Psoas muscle (tissue), 7 donors: ENCODE measurements at regions not wholly inside any gene's neighbourhood (a gene's known extent, or its start where the extent isn't known, plus 50 kb on each side); places are given as distances from the start of the nearest gene placed in this dataset.

ENCODE experiments used
- ATAC-seq, 4 donors: fragments of 200-7000 bp; cut with Tn5 transposase; one replicate each; pipeline ENCODE4 v1.9.1; 2020; ENCODE audit warnings: moderate library complexity in 3 of 4, mild to moderate bottlenecking in 2 of 4
- DNase-seq, 2 donors: peaks; one replicate each; pipeline ENCODE4 v3.0.0-alpha.2; 2020
- H3K27ac ChIP-seq: fragments of 200-600 bp; one replicate; pipeline ENCODE4 v1.8.0; 2022
- H3K27me3 ChIP-seq, 3 donors: fragments of 200-600 bp in 1 of 3; one replicate each; pipeline versions ENCODE4 v1.6.1 to v1.8.0; 2013 to 2022; ENCODE audit warnings: low read length in 2 of 3, mild to moderate bottlenecking in 2 of 3, moderate library complexity in 1 of 3; ENCODE audit not compliant: insufficient read depth in 3 of 3
- H3K36me3 ChIP-seq, 2 donors: fragments of 200-600 bp in 1 of 2; one replicate each; pipeline versions ENCODE4 v1.6.1 to v1.8.0; 2013 to 2022; ENCODE audit warnings: low read depth in 1 of 2, mild to moderate bottlenecking in 1 of 2, moderate library complexity in 1 of 2; ENCODE audit not compliant: insufficient read depth in 1 of 2
- H3K4me1 ChIP-seq: fragments of 200-600 bp; one replicate; pipeline ENCODE4 v1.8.0; 2022
- H3K4me3 ChIP-seq: fragments of 200-600 bp; one replicate; pipeline ENCODE4 v1.8.0; 2022; ENCODE audit warnings: mild to moderate bottlenecking
- H3K9me3 ChIP-seq: fragments of 200-600 bp; one replicate; pipeline ENCODE4 v1.8.0; 2022
- WGBS, 3 donors: extraction: QIAGEN DNeasy Blood & Tissue Kit; methylation state at CpG; one replicate each; pipeline versions ENCODE4 v1.1.6 to v1.1.7; 2013; 5-methylcytosine and 5-hydroxymethylcytosine counted together
- intact Hi-C, 2 donors: fragments of 100-400 bp; cut with DNase I; formaldehyde crosslinking; loops; one replicate each; pipeline versions ENCODE4 v1.11.0 to v1.14.2; 2022
- TF ChIP-seq, protein P1 (sequence below): fragments of 200-600 bp; IDR thresholded peaks from one replicate; pipeline ENCODE4 v1.8.0; 2022; ENCODE audit warnings: antibody characterized with exemption
- donor health status: healthy with polysubstance abuse.
- donor health status: DM: no; HTN: no; CAD: no; lungs with moderate emphysema.
- donor health status: Bipolar disorder and iron deficiency.
- donor health status: healthy.
- donor health status: DM: yes; HTN: yes; CAD: no.
- donor health status: DM: no; HTN: no; CAD: no.
- donor health status: DM: yes; HTN: yes; CAD: no.

DNA sequence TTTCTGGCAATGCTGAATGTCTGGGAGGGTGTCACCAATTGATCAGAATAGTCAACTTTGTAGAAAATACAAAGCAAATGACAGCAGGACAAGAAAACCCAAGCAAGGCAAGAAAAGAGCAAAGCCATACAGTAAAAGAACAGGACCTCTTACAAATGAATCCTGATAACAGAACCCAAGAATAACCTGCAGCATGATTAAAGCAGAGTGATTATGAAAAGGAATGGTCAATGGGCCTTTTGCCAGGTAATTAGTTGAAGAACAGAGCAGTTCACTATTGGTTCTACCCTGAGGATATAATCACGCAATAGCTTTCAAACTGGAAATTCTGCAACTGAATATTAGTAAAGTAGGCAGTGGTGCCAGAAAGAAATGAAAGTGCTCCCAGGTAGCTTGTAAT is 319.8 kb downstream of the FRK start:
- Histone ChIP-seq H3K27ac (no peak overlapping the region), H3K4me3 (no peak overlapping the region), H3K9me3 (no peaks in the 10 kb centered on the region), H3K36me3 (no peaks in the 10 kb centered on the region), H3K27me3 (no peaks in the 10 kb centered on the region), H3K4me1 (no peaks in the 10 kb centered on the region)
- DNase-seq = no peak
- no peak for ATAC-seq
- WGBS, 3 donors = 89 to 95% (median 94%) methylated on average over 1 of the region's 1 CpG
- intact Hi-C loops = no loop called here
- TF ChIP-seq, protein P1, sequence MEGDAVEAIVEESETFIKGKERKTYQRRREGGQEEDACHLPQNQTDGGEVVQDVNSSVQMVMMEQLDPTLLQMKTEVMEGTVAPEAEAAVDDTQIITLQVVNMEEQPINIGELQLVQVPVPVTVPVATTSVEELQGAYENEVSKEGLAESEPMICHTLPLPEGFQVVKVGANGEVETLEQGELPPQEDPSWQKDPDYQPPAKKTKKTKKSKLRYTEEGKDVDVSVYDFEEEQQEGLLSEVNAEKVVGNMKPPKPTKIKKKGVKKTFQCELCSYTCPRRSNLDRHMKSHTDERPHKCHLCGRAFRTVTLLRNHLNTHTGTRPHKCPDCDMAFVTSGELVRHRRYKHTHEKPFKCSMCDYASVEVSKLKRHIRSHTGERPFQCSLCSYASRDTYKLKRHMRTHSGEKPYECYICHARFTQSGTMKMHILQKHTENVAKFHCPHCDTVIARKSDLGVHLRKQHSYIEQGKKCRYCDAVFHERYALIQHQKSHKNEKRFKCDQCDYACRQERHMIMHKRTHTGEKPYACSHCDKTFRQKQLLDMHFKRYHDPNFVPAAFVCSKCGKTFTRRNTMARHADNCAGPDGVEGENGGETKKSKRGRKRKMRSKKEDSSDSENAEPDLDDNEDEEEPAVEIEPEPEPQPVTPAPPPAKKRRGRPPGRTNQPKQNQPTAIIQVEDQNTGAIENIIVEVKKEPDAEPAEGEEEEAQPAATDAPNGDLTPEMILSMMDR = no peak

DNA sequence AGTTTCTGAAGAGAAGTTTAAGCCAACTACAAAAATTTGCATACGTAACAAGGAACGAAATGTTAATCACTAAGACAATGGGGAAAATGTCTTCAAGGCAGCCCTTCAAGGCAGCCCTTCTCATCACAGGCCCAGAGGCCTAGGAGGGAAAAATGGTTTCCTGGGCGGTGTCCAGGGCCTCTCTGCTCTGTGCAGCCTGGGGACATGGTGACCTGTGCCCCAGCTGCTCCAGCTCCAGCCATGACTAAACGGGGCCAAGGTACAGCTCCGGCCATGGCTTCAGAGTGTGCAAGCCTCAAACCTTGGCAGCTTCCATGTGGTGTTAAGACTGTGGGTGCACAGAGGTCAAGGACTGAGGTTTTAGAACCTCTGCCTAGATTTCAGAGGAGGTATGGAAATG is 325.1 kb downstream of the FRK start:
- WGBS, 3 donors = 76 to 94% (median 86%) methylated on average over 5 of the region's 5 CpGs
- no peak for ATAC-seq
- no peak overlapping the region for H3K4me3 ChIP-seq
- TF ChIP-seq, protein P1 = no peak
- no peak for DNase-seq
- H3K27ac ChIP-seq = no peak overlapping the region
- no peaks in the 10 kb centered on the region for H3K9me3 ChIP-seq
- intact Hi-C loops = no loop called here
- no peaks in the 10 kb centered on the region for H3K36me3 ChIP-seq
- H3K27me3 ChIP-seq = no peaks in the 10 kb centered on the region
- no peaks in the 10 kb centered on the region for H3K4me1 ChIP-seq

DNA sequence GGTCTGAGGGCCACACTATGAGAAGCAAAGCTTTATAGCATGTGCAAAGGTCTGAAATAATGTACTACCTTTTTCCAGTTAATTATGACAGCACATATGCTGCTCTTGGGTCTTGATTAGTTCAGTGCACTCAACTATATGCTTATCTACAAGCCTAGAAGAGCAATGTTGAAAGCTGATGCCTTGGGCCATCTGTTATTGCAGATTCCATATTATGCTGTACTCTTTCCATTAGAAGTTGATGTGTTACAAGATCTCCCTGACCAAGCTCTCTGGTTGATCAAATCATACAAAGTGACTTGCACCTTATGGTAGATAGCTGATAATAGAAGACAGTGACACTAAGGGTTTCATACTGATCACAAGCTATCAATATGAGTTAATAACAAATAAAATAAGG is 327.3 kb downstream of the FRK start:
- H3K9me3 ChIP-seq = no peaks in the 10 kb centered on the region
- no peaks in the 10 kb centered on the region for H3K27me3 ChIP-seq
- no peaks in the 10 kb centered on the region for H3K4me1 ChIP-seq
- no peak overlapping the region for H3K27ac ChIP-seq
- DNase-seq (no peak), ATAC-seq (no peak)
- intact Hi-C loops = no loop called here
- TF ChIP-seq, protein P1 = no peak
- no peaks in the 10 kb centered on the region for H3K36me3 ChIP-seq
- H3K4me3 ChIP-seq = no peak overlapping the region

DNA sequence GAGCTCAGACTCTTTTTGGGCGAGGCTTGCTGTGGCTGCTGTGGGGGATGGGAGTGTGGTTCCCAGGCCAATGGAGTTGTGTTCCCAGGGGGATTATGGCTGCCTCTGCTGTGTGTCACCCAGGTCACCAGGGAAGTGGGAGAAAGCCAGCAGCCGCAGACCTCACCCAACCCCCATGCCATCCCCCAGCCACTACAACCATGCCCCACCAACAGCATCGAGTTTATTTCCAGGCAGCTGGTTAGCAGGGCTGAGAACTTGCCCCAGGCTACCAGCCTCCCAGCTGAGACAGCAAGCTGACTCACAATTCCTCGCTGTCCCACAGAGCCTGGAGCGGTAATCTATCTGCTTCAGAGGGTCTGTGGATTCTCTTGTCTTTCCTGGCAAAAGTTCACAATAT is 331.7 kb downstream of the FRK start:
- 89 to 90% (median 89%) methylated on average over 5 of the region's 5 CpGs for WGBS, 3 donors

DNA sequence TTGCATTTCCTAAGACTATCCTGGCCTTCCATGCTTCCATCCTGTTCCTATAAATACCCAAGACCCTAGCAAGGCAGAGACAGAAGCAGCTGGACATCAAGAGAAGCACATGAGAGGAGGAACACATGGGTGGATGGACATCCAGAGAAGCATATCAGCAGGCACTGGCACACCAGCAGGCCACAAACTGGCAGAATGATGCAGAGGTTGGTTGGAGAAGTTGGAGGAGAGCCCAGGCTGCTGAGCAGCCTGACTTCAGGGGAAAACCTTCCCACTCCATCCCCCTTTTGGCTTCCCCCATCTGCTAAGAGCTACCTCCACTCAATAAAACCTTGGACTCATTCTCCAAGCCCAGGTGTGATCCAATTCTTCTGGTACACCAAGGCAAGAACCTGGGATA is 332.5 kb downstream of the FRK start:
- no peak for ATAC-seq
- H3K4me1 ChIP-seq = no peaks in the 10 kb centered on the region
- H3K36me3 ChIP-seq = no peaks in the 10 kb centered on the region
- no peak overlapping the region for H3K4me3 ChIP-seq
- intact Hi-C loops = no loop called here
- no peaks in the 10 kb centered on the region for H3K9me3 ChIP-seq
- no peak overlapping the region for H3K27ac ChIP-seq
- H3K27me3 ChIP-seq = no peaks in the 10 kb centered on the region
- no peak for DNase-seq
- TF ChIP-seq, protein P1 = no peak

More for the DNA sequence above, 331.7 kb downstream of the FRK start:
- no peak overlapping the region for H3K27ac ChIP-seq
- no peak overlapping the region for H3K4me3 ChIP-seq
- no peak for DNase-seq
- no peaks in the 10 kb centered on the region for H3K27me3 ChIP-seq
- ATAC-seq = no peak
- TF ChIP-seq, protein P1 = no peak
- H3K36me3 ChIP-seq = no peaks in the 10 kb centered on the region
- intact Hi-C loops = no loop called here
- H3K4me1 ChIP-seq = no peaks in the 10 kb centered on the region
- no peaks in the 10 kb centered on the region for H3K9me3 ChIP-seq
